ENCODE measurements at regions not wholly inside any gene's neighbourhood (a gene's known extent, or its start where the extent isn't known, plus 50 kb on each side); places are given as distances from the start of the nearest gene placed in this dataset.

DNA sequence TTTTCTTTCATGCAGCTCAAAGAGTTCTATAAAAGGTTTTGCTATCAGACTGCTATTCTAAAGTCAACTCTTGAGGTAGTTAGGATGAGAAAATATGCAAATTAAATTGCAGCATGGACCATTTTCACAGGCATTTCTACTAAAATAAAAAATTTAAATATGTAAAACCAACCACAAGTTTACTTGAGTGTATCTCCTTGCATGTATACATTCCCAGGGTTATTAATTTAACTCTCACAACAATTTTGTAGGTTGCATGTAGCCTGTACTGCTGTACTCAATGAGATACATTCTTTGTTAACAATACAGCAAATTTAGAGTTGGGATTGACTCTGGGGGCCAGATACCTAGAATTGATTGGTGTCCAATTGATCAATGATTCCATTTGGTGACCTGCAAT lies 265.8 kb downstream of the MED10 start:
- TF ChIP-seq CTCF (optimal IDR thresholded peaks at IDR 0.05 in 1 of 3, IDR thresholded peaks at IDR 0.05 in 1 of 3, conservative IDR thresholded peaks at IDR 0.05 in 1 of 3; ENCODE audit: extremely low read depth in 1 of 3, insufficient read depth in 2 of 3, low read length in 3 of 3), result no peak
- no peak for TF ChIP-seq EZH2 (IDR thresholded peaks at IDR 0.05; ENCODE audit: low read length)

Measured in keratinocyte (primary cell).